ENCODE measurements at regions not wholly inside any gene's neighbourhood (a gene's known extent, or its start where the extent isn't known, plus 50 kb on each side); places are given as distances from the start of the nearest gene placed in this dataset.

DNA sequence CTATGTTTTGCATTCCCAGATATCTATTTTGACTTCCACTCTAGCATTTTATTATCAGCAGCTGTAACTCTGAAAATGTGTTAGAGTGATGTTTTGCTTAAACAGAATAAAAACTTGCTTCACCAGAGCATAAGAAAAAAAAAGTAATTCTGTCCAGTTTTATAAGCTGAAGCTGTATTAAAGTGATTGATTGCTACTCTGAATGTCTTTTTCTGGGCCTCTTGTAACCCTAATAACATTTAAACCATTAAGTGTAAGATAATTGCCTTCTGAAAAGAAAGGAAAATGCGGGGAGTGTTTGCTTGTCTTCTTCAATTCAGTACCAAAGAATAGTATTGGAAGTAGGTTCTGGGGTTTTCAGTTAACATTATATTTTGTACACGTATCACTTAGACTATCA, 57.9 kb upstream of the UBE2E1 start:
- DNase-seq (ENCODE audit: low read depth), result no peak

DNA sequence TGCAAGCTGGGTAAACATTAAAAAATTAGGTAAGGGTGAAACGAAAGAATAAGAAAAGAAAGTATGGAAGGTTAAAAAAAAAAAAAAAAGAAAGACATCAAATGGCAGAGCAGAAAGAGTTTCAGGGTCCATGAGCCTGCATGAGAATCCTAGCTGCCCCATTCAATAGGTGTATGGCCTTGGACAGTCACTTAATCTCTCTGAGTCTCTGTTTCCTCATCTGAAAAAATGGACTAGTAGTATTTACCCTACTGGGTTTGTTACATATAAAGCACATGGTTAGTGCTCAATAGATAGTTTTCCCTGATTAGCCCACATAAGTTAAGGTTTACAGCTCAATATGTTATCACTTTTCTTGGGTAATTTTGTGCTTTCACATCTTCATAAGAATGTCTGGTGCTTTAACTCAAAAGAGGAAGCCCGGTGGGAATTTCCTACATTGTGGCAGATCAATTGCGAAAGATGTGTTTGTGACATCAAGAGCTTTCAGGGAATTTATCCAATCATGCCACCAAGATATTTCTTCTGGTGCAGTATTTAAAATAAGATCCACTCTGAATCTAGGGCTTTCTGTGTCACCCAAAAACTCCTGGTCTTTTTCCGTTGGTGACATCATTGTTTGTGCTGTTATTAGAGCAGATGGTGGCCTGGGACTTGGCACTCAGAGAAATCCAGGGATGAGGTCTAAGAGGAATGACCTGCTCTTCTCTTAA, 57.2 kb upstream of the UBE2E1 start:
- DNase-seq (ENCODE audit: low read depth), result no peak

DNA sequence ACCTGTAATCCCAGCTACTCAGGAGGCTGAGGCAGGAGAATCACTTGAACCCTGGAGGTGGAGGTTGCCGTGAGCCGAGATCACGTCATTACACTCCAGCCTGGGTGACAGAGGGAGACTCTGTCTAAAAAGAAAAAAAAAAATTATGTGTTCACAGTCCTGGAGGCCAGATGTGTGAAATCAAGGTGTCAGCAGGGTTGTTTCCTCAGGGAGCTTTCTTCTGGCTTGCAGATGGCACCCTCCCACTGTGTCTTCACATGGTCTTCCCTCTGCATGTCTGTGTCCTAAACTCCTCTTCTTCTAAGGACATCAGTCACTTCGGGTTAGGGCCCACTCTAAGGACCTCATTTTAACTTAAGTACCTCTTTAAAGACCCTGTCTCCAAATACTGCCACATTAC, 56.1 kb upstream of the UBE2E1 start:
- no peak for DNase-seq (ENCODE audit: low read depth)

DNA sequence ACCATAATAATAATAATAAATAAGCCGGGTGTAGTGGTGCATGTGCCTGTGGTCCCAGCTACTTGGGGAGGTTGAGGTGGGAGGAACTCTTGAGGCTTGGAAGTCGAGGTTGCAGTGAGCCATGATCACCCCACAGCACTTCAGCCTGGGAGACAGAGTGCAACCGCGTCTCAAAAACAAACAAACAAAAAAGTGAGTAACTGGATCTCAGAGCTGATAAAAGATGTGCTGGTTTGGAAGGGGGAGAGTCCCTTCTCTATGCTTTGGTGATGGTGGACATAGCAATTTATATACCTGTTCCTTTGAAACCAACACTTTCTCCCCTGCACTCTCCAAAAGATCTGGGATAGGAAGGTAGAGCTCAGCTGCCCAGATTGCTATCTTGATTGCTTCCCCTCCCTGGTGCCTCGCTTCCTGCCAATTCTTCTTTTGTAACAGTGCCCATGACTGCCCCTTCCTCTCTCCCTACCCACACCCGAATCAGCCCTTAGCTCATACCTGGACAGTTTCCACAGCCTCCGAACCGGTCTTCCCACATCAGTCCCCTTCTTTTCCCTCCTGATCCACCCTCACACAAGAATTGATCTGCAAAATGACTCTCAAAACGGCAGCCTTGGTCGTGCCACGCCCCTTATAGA, 55.1 kb upstream of the UBE2E1 start:
- DNase-seq (ENCODE audit: low read depth), result no peak

DNA sequence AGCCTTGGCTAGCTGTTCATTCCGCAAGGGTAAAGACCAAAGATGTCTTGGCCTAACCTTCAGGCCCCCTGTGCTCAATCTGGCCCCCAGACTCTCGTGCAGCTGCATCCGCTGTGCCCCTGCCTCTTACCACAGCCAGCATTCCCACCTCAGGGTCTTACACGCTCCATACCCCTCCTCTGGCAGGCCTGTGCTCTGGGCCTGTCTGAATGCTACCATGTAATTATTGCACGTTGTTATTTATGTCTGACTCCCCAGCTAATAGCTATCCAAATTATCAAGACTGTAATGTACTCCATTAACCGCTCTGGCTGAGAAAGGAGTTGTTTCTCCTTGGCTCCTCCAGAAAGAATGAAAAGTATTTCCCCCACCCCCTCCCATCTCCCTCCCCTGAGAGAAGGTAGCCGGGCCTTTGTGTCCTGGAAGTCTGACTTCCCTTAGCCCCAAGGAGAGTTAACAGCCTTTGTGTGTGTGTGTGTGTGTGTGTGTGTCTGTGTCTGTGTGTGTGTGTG, 54.5 kb upstream of the UBE2E1 start:
- DNase-seq (ENCODE audit: low read depth), result no peak

DNA sequence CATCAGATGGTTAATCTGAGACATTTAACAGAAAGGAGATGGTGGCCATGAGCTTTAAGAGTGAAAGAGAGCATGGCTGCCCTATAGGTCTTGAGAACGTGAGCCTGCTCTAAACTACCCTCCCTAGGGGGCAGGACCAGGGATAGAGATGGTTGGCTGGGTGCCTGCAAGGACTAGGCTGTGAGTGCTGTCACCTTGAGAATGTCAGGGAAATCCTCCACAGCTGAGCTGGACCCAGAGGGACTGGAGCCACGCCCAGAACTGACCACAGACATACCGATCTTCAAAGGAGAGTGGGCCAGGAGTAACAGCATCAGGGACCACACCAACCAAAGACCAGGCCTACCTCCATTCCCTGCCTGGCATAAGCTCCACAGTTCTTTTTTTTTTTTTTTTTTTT, 53.6 kb upstream of the UBE2E1 start:
- DNase-seq (ENCODE audit: low read depth), result no peak

DNA sequence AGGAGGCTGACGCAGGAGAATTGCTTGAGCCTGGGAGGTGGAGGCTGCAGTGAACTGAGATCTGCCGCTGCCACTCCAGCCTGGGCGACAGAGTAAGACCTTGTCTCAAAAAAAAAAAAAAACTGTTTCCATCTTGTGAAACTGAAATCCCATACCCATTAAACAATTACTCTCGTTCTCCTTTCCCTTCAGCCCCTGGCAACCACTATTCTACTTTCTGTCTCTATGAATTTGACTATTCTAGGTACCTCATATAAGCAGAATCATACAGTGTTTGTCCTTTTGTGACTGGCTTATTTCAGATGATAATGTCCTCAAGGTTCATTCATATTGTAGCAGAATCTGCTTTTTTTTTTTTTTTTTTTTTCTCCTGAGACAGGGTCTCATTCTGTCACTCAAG, 51.5 kb upstream of the UBE2E1 start:
- no peak for DNase-seq (ENCODE audit: low read depth)

All from stimulated activated CD8-positive, alpha-beta memory T cell treated with anti-CD3 and anti-CD28 coated beads, Interleukin-7, amount 100 ng/mL, for 24 hours (primary cell).